Stomach smooth muscle (tissue), 2 donors: ENCODE measurements at regions not wholly inside any gene's neighbourhood (a gene's known extent, or its start where the extent isn't known, plus 50 kb on each side); places are given as distances from the start of the nearest gene placed in this dataset.

Experiments used
- H3K27ac ChIP-seq: one replicate; pipeline ENCODE4 v1.7.0; 2013; ENCODE audit warnings: mild to moderate bottlenecking, low read length, inconsistent platforms
- H3K27me3 ChIP-seq, 2 donors: one replicate each; pipeline ENCODE4 v1.7.0; 2013; ENCODE audit warnings: low read length in 2 of 2; ENCODE audit not compliant: insufficient read depth in 2 of 2, control insufficient read depth in 1 of 2
- H3K36me3 ChIP-seq, 2 donors: one replicate each; pipeline ENCODE4 v1.7.0; 2013; ENCODE audit warnings: low read length in 2 of 2; ENCODE audit not compliant: control insufficient read depth in 2 of 2, insufficient read depth in 2 of 2
- H3K4me1 ChIP-seq: one replicate; pipeline ENCODE4 v1.7.0; 2013; ENCODE audit warnings: low read length; ENCODE audit not compliant: control insufficient read depth, insufficient read depth
- H3K4me3 ChIP-seq, 2 donors: one replicate each; pipeline ENCODE4 v1.7.0; 2013; ENCODE audit warnings: low read length in 2 of 2
- H3K9ac ChIP-seq, 2 donors: one replicate each; pipeline ENCODE4 v1.7.0; 2013; ENCODE audit warnings: low read length in 2 of 2, mild to moderate bottlenecking in 1 of 2
- H3K9me3 ChIP-seq, 2 donors: one replicate each; pipeline ENCODE4 v1.7.0; 2013; ENCODE audit warnings: low read length in 2 of 2; ENCODE audit not compliant: control insufficient read depth in 2 of 2
- donor health status: healthy.
- donor health status: Pancreatic carcinoma.

DNA sequence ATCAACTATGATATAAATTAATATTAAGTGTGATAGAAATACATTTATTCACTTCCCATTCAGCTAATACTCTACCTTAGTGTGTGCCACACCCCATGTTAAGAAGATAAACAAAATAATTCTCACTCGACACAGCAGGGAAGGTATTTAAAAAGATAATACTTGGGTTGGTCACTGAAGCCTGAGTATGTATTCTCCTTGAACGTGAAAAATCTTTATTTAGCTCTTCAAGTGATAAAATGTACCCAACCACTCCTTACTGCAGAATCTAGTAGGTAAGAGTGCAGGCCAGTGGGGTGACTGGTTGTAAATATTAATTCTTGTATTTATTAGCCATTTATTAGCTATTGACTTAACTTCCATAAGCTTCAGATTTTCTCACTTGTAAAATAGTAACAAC, 372.7 kb upstream of the THBS1 start:
- no peak overlapping the region for H3K9ac ChIP-seq
- H3K27ac ChIP-seq, result no peak overlapping the region
- H3K27me3 ChIP-seq, result no peaks in the 10 kb centered on the region

DNA sequence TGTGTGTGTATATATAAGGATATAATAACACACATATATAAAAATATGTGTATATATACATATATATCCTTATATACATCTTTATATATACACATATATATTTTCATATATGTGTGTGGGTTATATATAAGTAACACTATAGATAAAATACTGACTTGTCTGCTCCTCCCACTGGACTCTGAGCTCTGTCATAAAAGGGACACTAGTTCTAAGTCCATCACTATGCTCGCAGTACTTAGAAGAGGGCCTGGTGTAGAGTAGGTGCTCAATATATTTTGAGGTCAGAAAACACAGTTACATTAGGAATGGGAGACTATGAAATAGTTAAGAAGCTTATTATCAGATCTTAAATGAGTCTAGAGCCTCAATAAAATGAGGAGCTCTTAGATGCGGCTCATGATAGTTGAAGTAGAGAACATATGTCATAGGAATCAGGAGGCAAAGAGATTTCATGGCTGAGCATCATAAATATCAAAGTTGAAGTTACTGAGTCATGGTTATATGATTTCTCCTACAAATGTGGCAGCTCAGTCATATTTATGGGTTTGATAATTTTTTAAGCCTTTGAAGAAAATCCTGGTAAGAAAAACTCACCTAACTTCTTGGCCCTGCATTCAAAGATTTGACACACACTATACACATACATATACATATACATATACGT, 371.2 kb upstream of the THBS1 start:
- no peaks in the 10 kb centered on the region for H3K9me3 ChIP-seq
- H3K36me3 ChIP-seq, result no peaks in the 10 kb centered on the region
- H3K27ac ChIP-seq, result no peak overlapping the region
- H3K4me1 ChIP-seq, result peaks cover 3% of the 10 kb centered on the region
- H3K9ac ChIP-seq, result no peak overlapping the region
- H3K27me3 ChIP-seq, result no peaks in the 10 kb centered on the region
- H3K4me3 ChIP-seq, result no peak overlapping the region

More for the DNA sequence above, 372.7 kb upstream of the THBS1 start:
- Histone ChIP-seq H3K9me3 (no peaks in the 10 kb centered on the region), H3K4me1 (peaks cover 3% of the 10 kb centered on the region), H3K36me3 (no peaks in the 10 kb centered on the region), H3K4me3 (no peak overlapping the region)

DNA sequence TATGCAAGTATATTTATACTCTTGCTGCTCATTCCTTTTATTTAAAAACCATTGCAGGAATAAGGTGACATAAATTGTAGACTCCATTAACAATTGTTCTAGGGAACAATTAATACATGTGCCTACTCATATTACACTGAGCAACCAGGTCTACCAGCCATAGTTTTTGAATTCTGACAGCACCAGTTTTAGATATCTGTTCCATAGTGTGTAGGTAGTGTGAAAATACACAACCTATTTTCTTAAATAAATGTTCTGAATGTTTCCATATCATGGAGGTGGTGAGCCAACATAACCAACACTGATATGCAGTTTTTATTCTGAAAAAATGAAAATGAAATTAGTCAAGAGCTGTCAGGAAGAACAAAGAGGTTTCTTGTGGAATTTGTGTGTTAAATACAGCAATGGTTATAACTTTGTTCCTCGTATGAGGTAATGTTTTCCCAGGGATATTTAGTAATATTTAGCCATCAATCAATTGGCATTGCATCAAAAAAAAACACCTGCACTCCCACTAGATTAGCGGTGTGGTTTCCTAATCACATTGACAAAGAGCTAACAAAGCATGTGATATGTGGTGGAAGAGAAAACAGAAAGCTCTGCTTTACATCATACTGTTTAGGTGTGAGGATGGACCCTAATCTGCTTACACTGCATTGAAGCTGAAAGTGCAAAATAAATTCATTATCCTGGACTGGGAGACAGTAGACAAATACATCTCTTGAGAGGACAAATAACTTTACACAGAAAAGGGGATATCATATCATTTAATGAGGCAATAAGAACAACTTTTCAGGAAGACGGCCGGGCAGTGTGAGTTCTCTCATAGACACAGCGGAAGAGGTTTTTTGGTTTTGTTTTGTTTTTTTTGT, 369.5 kb upstream of the THBS1 start:
- Histone ChIP-seq H3K27me3 (no peaks in the 10 kb centered on the region), H3K9ac (no peak overlapping the region), H3K4me1 (no peaks in the 10 kb centered on the region), H3K9me3 (no peaks in the 10 kb centered on the region), H3K27ac (no peak overlapping the region), H3K4me3 (no peak overlapping the region), H3K36me3 (no peaks in the 10 kb centered on the region)

DNA sequence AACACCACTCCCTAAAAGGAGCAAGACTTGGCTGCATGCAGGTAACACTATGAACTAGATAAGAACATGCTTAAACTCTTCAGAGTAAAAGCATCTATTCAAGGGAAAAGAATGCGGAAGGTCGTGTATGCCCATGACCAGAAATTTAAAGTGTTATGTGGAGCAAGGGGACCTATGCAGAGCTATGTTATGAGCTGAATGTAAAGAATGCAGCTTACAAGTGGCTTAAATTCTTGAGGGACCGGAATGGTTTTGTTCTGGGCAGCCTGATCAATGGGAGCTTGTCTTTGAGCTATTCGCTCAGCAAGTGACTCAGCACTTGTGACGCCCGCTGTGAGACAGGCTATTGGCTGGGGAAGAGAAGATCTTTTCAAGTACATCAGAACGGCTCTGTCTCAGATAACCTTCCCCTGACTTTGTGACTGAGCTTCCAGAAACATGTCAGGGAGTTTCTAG, 367.5 kb upstream of the THBS1 start:
- Histone ChIP-seq H3K36me3 (no peaks in the 10 kb centered on the region), H3K4me3 (no peak overlapping the region), H3K9me3 (no peaks in the 10 kb centered on the region), H3K4me1 (no peaks in the 10 kb centered on the region), H3K27me3 (no peaks in the 10 kb centered on the region), H3K27ac (no peak overlapping the region), H3K9ac (no peak overlapping the region)

DNA sequence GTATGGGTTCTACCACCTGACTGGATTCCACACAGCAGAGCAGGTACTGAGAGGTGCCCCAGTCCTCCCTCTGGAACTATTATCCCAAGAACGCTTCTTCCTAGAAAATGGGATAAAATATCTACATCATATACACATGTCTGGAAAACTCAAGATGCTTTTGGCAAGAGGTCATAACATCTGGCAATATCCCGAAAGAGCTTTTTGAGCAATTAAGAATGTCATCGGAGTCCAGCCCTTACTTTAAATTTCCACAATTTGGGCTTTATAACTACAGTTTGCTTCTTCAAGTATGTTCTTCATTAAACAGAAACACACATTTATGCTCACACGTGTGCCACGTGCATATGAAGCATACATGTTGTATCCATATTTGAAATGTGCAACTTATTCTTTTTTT, 365.9 kb upstream of the THBS1 start:
- Histone ChIP-seq H3K27ac (no peak overlapping the region), H3K36me3 (no peaks in the 10 kb centered on the region), H3K9ac (no peak overlapping the region), H3K4me1 (no peaks in the 10 kb centered on the region), H3K4me3 (no peak overlapping the region), H3K27me3 (no peaks in the 10 kb centered on the region), H3K9me3 (no peaks in the 10 kb centered on the region)

DNA sequence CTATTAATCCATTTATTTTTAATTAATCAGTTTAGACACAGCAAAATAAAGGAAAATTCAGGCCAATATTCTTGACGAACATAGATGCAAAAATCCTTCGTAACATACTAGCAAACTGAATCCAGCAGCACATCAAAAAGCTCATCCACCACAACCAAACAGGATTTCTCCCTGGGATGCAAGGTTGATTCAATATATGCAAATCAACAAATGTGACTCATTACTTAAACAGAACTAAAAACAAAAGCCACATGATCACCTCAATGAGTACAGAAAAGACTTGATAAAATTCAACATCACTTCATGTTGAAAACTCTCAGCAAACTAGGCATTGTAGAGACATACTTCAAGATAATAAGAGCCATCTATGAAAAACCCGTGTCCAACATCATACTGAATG, 364.1 kb upstream of the THBS1 start:
- H3K36me3 ChIP-seq, result no peaks in the 10 kb centered on the region
- H3K4me3 ChIP-seq, result no peak overlapping the region
- no peaks in the 10 kb centered on the region for H3K9me3 ChIP-seq
- H3K27me3 ChIP-seq, result no peaks in the 10 kb centered on the region
- no peaks in the 10 kb centered on the region for H3K4me1 ChIP-seq
- H3K9ac ChIP-seq, result no peak overlapping the region
- H3K27ac ChIP-seq, result no peak overlapping the region

DNA sequence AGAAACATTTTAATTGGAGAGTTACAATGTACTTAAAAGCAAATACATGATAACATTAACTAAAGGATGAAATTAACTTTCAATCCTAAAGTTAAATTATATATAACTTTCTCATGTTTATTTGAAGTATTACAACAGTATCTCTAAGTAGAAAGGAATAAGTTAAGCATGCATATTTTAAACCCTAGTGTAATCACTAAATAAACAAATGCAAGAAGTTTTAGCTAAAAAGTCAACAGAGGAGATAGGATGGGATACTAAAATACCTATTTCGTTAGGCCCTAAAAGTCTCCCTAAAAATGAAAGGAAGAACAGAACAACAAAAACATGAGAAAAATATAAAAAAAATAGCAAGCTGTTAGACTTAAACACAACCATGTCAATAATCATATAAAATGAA, 361.3 kb upstream of the THBS1 start:
- no peak overlapping the region for H3K4me3 ChIP-seq
- no peaks in the 10 kb centered on the region for H3K36me3 ChIP-seq
- H3K9me3 ChIP-seq, result no peaks in the 10 kb centered on the region
- H3K9ac ChIP-seq, result no peak overlapping the region
- no peak overlapping the region for H3K27ac ChIP-seq
- no peaks in the 10 kb centered on the region for H3K27me3 ChIP-seq
- no peaks in the 10 kb centered on the region for H3K4me1 ChIP-seq

DNA sequence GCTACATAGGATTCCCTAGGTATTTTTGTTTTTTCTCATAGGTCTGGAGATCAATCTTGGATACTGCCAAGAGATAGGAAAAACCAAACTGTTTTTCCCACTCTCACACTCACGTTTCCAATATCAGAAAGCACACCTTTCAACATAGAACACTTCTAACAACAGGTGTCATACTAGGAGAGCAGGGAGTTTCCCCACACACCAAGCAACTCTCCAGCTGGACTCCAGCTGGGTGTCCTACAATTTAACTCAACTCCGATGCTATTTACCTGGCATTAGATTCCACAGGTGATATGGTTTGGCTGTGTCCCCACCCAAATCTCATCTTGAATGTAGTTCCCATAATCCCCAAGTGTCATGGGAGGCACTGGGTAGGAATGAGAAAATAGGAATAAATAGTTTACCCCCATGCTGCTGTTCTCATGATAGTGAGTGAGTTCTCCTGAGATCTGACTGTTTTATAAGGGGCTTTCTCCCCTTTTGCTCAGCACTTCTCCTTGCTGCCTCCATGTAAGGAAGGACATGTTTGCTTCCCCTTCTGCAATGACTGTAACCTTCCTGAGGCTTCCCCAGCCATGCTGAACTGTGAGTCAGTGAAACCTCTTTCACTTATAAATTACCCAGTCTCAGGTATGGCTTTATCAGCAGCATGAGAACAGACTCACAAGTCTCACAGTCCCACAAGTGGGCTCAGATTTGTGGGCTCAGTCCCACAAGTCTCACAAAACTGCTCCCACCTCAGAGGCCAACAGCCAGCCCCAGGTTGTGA, 354.5 kb upstream of the THBS1 start:
- Histone ChIP-seq H3K9me3 (no peaks in the 10 kb centered on the region), H3K4me1 (peaks cover 10% of the 10 kb centered on the region), H3K36me3 (no peaks in the 10 kb centered on the region), H3K9ac (no peak overlapping the region), H3K27ac (no peak overlapping the region), H3K4me3 (no peak overlapping the region), H3K27me3 (no peaks in the 10 kb centered on the region)

DNA sequence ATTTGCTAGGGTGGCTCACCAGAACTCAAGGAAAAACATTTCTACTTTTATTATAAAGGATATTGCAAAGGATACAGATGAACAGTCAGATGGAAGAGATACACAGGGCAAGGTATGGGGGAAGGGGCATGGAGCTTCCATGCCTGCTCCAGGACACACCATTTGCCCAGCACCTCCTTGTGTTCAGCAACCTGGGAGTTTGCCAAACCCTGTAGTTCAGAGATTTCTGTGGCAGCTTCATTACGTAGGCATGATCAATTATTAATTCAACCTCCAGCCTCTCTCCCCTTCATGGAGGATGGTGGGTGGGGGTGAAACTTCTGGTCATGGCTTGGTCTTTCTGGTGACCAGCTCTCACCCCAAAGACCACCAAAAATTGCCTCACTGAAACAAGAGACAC, 353.9 kb upstream of the THBS1 start:
- H3K27ac ChIP-seq, result no peak overlapping the region
- H3K9me3 ChIP-seq, result no peaks in the 10 kb centered on the region
- H3K4me1 ChIP-seq, result peaks cover 11% of the 10 kb centered on the region
- no peaks in the 10 kb centered on the region for H3K36me3 ChIP-seq
- no peak overlapping the region for H3K9ac ChIP-seq
- H3K4me3 ChIP-seq, result no peak overlapping the region
- H3K27me3 ChIP-seq, result no peaks in the 10 kb centered on the region

DNA sequence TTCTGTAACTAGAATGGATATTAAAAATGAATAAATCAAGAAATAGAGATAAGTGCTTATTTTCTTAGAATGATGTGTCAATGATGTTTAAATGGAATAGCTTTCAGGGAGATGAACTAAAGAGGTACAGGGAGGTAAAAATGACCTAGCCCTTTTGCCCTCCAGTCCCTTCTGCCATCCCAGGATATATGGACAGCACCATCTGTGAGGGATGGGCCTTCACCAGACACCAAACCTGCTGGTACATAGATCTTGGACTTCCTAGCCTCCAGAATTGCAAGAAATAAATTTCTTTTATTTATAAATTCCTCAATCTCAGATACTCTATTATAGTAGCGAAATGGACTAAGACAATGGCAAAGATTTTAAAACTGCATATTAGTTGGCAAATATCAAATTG, 352.0 kb upstream of the THBS1 start:
- no peaks in the 10 kb centered on the region for H3K9me3 ChIP-seq
- no peaks in the 10 kb centered on the region for H3K27me3 ChIP-seq
- no peak overlapping the region for H3K27ac ChIP-seq
- H3K36me3 ChIP-seq, result no peaks in the 10 kb centered on the region
- H3K4me3 ChIP-seq, result no peak overlapping the region
- H3K9ac ChIP-seq, result no peak overlapping the region
- H3K4me1 ChIP-seq, result peaks cover 11% of the 10 kb centered on the region
